ENCODE measurements at regions not wholly inside any gene's neighbourhood (a gene's known extent, or its start where the extent isn't known, plus 50 kb on each side); places are given as distances from the start of the nearest gene placed in this dataset.

DNA sequence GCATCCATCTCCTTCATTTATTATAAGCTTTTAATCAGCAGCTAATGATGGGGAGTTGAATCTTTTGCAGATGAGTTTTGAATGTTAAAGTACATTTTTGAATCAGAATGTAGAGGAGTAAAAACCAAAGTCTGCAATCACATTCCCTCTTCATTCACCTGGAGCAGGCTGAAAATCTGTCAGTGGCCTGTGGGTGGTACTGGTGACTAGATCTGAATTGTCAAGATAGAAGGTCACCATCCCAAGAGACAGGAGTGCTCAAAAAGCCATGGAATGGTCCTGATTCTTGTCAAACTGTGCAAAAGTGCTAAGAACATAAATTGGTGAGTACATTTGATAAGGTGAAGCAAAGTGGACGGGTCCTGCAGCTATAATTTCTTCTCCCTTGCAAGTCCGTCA lies 881.3 kb upstream of the NR2F2 start:
- 72 to 89% methylated on average over 2 of the region's 2 CpGs for WGBS, 2 donors
- Histone ChIP-seq H3K9me3 (no peaks in the 10 kb centered on the region), H3K36me3 (no peaks in the 10 kb centered on the region), H3K4me3 (no peak overlapping the region), H3K27ac (no peak overlapping the region), H3K4me1 (no peaks in the 10 kb centered on the region), H3K27me3 (no peaks in the 10 kb centered on the region)
- TF ChIP-seq, protein P1, sequence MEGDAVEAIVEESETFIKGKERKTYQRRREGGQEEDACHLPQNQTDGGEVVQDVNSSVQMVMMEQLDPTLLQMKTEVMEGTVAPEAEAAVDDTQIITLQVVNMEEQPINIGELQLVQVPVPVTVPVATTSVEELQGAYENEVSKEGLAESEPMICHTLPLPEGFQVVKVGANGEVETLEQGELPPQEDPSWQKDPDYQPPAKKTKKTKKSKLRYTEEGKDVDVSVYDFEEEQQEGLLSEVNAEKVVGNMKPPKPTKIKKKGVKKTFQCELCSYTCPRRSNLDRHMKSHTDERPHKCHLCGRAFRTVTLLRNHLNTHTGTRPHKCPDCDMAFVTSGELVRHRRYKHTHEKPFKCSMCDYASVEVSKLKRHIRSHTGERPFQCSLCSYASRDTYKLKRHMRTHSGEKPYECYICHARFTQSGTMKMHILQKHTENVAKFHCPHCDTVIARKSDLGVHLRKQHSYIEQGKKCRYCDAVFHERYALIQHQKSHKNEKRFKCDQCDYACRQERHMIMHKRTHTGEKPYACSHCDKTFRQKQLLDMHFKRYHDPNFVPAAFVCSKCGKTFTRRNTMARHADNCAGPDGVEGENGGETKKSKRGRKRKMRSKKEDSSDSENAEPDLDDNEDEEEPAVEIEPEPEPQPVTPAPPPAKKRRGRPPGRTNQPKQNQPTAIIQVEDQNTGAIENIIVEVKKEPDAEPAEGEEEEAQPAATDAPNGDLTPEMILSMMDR (IDR thresholded peaks at IDR 0.05) = no peak
- TF ChIP-seq POLR2A (IDR thresholded peaks at IDR 0.05) (no peak), EP300 (IDR thresholded peaks at IDR 0.05) (no peak), POLR2AphosphoS5 (IDR thresholded peaks at IDR 0.05) (no peak)
- intact Hi-C loops (cut with DNase I) = no loop called here
- DNase-seq = no peak

DNA sequence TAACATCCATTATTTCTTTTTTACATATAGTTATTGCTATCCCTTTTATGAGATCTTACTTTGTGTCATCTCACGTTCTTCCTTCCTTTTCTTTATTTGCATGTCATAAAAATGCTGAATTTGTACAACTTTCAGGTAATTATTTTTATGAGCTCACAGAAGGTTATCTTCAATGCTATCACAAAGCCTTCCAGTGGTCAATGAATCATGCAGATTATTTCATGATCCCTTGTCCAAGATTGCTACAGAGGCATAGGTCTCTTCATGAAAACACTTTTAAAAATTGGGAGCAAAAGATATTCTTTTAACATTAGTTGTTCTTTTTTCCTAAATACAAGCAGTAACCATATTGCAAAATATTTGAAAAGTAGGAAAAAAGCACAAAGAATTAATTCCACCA lies 880.1 kb upstream of the NR2F2 start:
- intact Hi-C loops (cut with DNase I) = no loop called here
- WGBS, 2 donors = 22 to 65% methylated on average over 1 of the region's 1 CpG
- Histone ChIP-seq H3K4me1 (no peaks in the 10 kb centered on the region), H3K4me3 (no peak overlapping the region), H3K27me3 (no peaks in the 10 kb centered on the region), H3K9me3 (no peaks in the 10 kb centered on the region), H3K27ac (no peak overlapping the region), H3K36me3 (no peaks in the 10 kb centered on the region)
- TF ChIP-seq POLR2A (IDR thresholded peaks at IDR 0.05) (no peak), POLR2AphosphoS5 (IDR thresholded peaks at IDR 0.05) (no peak), EP300 (IDR thresholded peaks at IDR 0.05) (no peak)
- TF ChIP-seq, protein P1 (IDR thresholded peaks at IDR 0.05) = no peak
- no peak for DNase-seq

DNA sequence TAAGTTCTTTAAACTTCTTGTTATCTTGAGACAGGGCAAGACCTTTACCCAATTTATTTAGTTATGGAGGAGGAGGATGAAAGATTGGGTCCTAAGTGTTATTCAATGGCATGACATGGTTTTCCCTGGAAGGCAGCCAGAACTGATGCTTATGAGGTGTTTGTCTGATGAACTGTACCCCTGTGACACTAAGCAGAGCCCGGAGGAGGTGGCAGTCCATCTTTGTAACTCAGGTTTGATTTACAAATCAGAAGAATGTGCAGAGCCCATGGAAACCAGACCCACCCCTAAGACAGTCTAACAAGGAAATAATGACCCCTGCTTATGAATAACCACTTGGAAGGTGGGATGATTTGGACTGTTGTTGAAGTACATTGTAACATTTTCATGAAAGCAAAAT lies 878.6 kb upstream of the NR2F2 start:
- Histone ChIP-seq H3K27me3 (no peaks in the 10 kb centered on the region), H3K36me3 (no peaks in the 10 kb centered on the region), H3K27ac (no peak overlapping the region), H3K4me3 (no peak overlapping the region), H3K4me1 (no peaks in the 10 kb centered on the region), H3K9me3 (no peaks in the 10 kb centered on the region)
- TF ChIP-seq POLR2AphosphoS5 (IDR thresholded peaks at IDR 0.05) = no peak
- intact Hi-C loops (cut with DNase I) = no loop called here
- DNase-seq = no peak
- 31 to 81% methylated on average over 1 of the region's 1 CpG for WGBS, 2 donors

DNA sequence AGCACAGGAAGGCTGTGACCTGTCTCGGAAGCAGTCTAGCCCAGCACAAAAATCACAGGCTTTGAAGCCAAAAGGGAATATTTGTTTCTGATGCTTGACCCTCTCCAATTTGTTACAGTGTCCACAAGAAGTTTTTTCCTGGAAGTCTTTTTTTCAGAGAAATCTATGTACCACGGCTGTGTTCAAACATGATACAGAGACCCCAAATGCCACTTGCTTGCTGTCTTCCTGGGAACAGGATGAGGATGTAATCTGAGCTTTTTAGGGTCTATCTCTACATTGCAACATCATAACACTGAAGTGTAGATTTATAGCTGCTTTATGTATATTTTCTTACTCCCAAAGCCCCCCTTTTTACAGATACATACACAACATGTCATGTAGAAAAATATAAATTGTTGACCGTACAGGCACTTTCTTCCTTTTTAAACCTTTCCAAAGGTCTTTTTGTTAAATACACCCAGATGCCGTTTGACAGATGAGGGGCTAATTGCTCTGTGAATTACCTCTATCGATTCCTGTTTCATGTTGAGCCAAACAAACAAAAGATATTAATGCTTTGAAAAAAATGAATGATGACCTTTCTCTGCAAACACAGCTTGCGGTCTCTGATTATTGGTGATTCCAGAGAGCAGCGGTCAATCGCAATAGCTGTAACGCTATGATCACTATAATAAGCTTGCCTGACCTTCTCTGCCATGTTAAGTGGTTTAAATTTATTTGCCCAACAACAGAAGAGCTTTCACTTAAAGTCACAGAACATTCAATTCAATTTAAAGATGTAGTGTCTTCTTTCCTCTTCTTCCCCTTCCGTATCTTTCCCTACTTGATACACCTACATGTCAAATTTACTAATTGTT lies 875.9 kb upstream of the NR2F2 start:
- H3K9me3 ChIP-seq = no peaks in the 10 kb centered on the region
- H3K27ac ChIP-seq = no peak overlapping the region
- H3K4me3 ChIP-seq = no peak overlapping the region
- H3K27me3 ChIP-seq = no peaks in the 10 kb centered on the region
- DNase-seq = no peak
- no peaks in the 10 kb centered on the region for H3K4me1 ChIP-seq
- TF ChIP-seq POLR2A (IDR thresholded peaks at IDR 0.05) = no peak
- no peak for TF ChIP-seq POLR2AphosphoS5 (IDR thresholded peaks at IDR 0.05)
- TF ChIP-seq EP300 (IDR thresholded peaks at IDR 0.05) = no peak
- TF ChIP-seq, protein P1 (IDR thresholded peaks at IDR 0.05) = no peak
- WGBS, 2 donors = 59 to 64% methylated on average over 10 of the region's 10 CpGs
- intact Hi-C loops (cut with DNase I) = no loop called here
- no peaks in the 10 kb centered on the region for H3K36me3 ChIP-seq

DNA sequence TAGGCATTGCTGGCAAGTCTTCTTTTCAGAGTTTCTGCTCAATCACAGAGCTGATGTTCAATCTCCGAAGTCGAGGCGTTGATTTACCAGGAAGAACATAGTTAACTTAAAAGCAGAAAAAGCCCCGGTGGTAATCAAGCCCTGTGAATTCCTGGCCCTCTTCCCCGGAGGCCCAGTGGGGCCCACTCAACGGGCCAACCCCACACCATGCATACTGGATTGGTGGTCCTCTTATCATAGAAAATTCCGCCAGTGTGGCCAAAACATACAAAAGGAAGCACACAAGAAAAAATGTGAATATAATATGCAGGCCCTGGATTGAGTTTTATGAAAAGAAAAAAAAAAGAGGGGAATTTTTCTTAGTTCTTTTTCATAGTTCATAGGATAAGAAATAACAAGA lies 873.0 kb upstream of the NR2F2 start:
- TF ChIP-seq POLR2AphosphoS5 (IDR thresholded peaks at IDR 0.05) = no peak
- no peak for TF ChIP-seq EP300 (IDR thresholded peaks at IDR 0.05)
- TF ChIP-seq, protein P1 (IDR thresholded peaks at IDR 0.05) = no peak
- TF ChIP-seq POLR2A (IDR thresholded peaks at IDR 0.05) = no peak
- no peak overlapping the region for H3K4me3 ChIP-seq
- H3K9me3 ChIP-seq = no peaks in the 10 kb centered on the region
- intact Hi-C loops (cut with DNase I) = no loop called here
- no peaks in the 10 kb centered on the region for H3K27me3 ChIP-seq
- no peak for DNase-seq
- WGBS, 2 donors = 76 to 83% methylated on average over 7 of the region's 7 CpGs
- no peaks in the 10 kb centered on the region for H3K36me3 ChIP-seq
- no peaks in the 10 kb centered on the region for H3K4me1 ChIP-seq
- no peak overlapping the region for H3K27ac ChIP-seq
